GM12878 (cell line): ENCODE measurements at regions not wholly inside any gene's neighbourhood (a gene's known extent, or its start where the extent isn't known, plus 50 kb on each side); places are given as distances from the start of the nearest gene placed in this dataset.

ENCODE experiments used
- BCL11A ChIP-seq: IDR thresholded peaks from 2 replicates; pipeline ENCODE4 v1.6.1; 2011; ENCODE audit warnings: low read depth, low read length
- CTCF ChIP-seq, 3 experiments: IDR thresholded peaks in 2 of 3; conservative IDR thresholded peaks in 1 of 3; 2 replicates each; pipeline ENCODE4 v1.5.1; 2011; ENCODE audit warnings: low read depth in 3 of 3, low read length in 3 of 3, mild to moderate bottlenecking in 3 of 3, control low read depth in 2 of 3, moderate library complexity in 2 of 3, inconsistent platforms in 1 of 3, mixed read lengths in 1 of 3; ENCODE audit not compliant: control insufficient read depth in 2 of 3, insufficient read depth in 1 of 3; ENCODE audit errors: extremely low read depth in 1 of 3
- EED ChIP-seq: sonication (generic); IDR thresholded peaks from 2 replicates; pipeline ENCODE4 v1.6.1; 2016; ENCODE audit warnings: antibody characterized with exemption, low read depth
- NBN ChIP-seq: fragments of 450-650 bp; IDR thresholded peaks from 2 replicates; pipeline ENCODE4 v1.6.1; 2016
- POLR2AphosphoS5 ChIP-seq: IDR thresholded peaks from 2 replicates; pipeline ENCODE4 v1.6.1; 2011; ENCODE audit warnings: mild to moderate bottlenecking, low read length, inconsistent platforms
- RAD21 ChIP-seq: IDR thresholded peaks from 2 replicates; pipeline ENCODE4 v1.6.1; 2011; ENCODE audit warnings: mild to moderate bottlenecking, low read depth, low read length, moderate library complexity; ENCODE audit not compliant: insufficient read depth
- RBBP5 ChIP-seq: fragments of 200-600 bp; sonication (generic); conservative IDR thresholded peaks from 2 replicates; pipeline ENCODE4 v1.6.1; 2016
- ZSCAN29 ChIP-seq: fragments of 450-650 bp; IDR thresholded peaks from 2 replicates; pipeline ENCODE4 v1.6.1; 2017; ENCODE audit warnings: mild to moderate bottlenecking, moderate library complexity
- TF ChIP-seq, protein P1 (sequence below): IDR thresholded peaks from 2 replicates; pipeline ENCODE4 v1.6.1; 2012; ENCODE audit warnings: low read depth, low read length, improper control_type of control experiment
- TF ChIP-seq, protein P2 (sequence below): fragments of 450-650 bp; IDR thresholded peaks from 2 replicates; pipeline ENCODE4 v1.6.1; 2017; ENCODE audit warnings: mild to moderate bottlenecking

DNA sequence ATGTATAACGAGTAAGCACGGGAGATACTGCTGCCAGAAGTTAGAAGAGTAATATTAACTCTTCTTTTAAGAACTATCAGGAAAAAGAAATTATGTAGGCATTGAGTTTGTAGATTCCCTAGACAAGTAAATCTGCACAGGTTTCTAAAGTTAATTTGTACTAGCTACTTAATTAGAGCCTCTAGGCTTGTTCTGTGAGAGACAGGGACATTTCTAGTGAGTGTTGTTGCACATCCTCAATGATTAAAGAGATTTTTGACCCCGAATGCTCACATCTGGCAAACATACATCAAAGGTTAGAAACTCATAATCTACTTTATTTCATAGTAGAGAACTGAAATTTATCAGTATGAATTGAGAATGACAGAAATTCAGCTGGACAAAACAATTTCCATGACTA is 669.0 kb upstream of the CDH7 start:
- no peak for TF ChIP-seq NBN
- TF ChIP-seq, protein P1, sequence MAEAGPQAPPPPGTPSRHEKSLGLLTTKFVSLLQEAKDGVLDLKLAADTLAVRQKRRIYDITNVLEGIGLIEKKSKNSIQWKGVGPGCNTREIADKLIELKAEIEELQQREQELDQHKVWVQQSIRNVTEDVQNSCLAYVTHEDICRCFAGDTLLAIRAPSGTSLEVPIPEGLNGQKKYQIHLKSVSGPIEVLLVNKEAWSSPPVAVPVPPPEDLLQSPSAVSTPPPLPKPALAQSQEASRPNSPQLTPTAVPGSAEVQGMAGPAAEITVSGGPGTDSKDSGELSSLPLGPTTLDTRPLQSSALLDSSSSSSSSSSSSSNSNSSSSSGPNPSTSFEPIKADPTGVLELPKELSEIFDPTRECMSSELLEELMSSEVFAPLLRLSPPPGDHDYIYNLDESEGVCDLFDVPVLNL: no peak
- no peak for TF ChIP-seq BCL11A
- no peak for TF ChIP-seq POLR2AphosphoS5
- TF ChIP-seq RAD21: no peak
- TF ChIP-seq, protein P2, sequence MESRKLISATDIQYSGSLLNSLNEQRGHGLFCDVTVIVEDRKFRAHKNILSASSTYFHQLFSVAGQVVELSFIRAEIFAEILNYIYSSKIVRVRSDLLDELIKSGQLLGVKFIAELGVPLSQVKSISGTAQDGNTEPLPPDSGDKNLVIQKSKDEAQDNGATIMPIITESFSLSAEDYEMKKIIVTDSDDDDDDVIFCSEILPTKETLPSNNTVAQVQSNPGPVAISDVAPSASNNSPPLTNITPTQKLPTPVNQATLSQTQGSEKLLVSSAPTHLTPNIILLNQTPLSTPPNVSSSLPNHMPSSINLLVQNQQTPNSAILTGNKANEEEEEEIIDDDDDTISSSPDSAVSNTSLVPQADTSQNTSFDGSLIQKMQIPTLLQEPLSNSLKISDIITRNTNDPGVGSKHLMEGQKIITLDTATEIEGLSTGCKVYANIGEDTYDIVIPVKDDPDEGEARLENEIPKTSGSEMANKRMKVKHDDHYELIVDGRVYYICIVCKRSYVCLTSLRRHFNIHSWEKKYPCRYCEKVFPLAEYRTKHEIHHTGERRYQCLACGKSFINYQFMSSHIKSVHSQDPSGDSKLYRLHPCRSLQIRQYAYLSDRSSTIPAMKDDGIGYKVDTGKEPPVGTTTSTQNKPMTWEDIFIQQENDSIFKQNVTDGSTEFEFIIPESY: no peak
- no peak for TF ChIP-seq RBBP5
- TF ChIP-seq ZSCAN29: no peak
- no peak for TF ChIP-seq EED
- no peak for TF ChIP-seq CTCF (IDR thresholded peaks at IDR 0.05 in 2 of 3, conservative IDR thresholded peaks at IDR 0.05 in 1 of 3; ENCODE audit: control insufficient read depth in 2 of 3, extremely low read depth in 1 of 3, insufficient read depth in 1 of 3, low read depth in 3 of 3, low read length in 3 of 3)
